DMS79 (cell line): ENCODE measurements at regions not wholly inside any gene's neighbourhood (a gene's known extent, or its start where the extent isn't known, plus 50 kb on each side); places are given as distances from the start of the nearest gene placed in this dataset.

Experiments used
- DNase-seq: peaks from one replicate; lab custom pipeline; 2025; lab: John Stamatoyannopoulos, UW

- DNase-seq, result no peak
Measured at GRCh38 chr5:5677738-5678137, 255.3 kb downstream of the ICE1 start.

- no peak for DNase-seq
Measured at GRCh38 chr5:5676218-5676617, 253.7 kb downstream of the ICE1 start.

- DNase-seq, result no peak
Measured at GRCh38 chr5:5675511-5675910, 253.0 kb downstream of the ICE1 start.

GRCh38 chr5:5671823-5672222 lies 249.3 kb downstream of the ICE1 start:
- DNase-seq, result no peak

GRCh38 chr5:5667136-5667554 lies 244.7 kb downstream of the ICE1 start:
- DNase-seq, result no peak

- DNase-seq, result no peak
Measured at GRCh38 chr5:5666369-5666768, 243.9 kb downstream of the ICE1 start.

- DNase-seq, result no peak
Measured at GRCh38 chr5:5666076-5666365, 243.5 kb downstream of the ICE1 start.

GRCh38 chr5:5665225-5666075 lies 243.0 kb downstream of the ICE1 start:
- no peak for DNase-seq

GRCh38 chr5:5658889-5659465 lies 236.5 kb downstream of the ICE1 start:
- DNase-seq, result no peak

- DNase-seq, result no peak
Measured at GRCh38 chr5:5658226-5658625, 235.7 kb downstream of the ICE1 start.

- DNase-seq, result no peak
Measured at GRCh38 chr5:5652181-5652580, 229.7 kb downstream of the ICE1 start.

- DNase-seq, result no peak
Measured at GRCh38 chr5:5650949-5651348, 228.5 kb downstream of the ICE1 start.

GRCh38 chr5:5650242-5650641 lies 227.8 kb downstream of the ICE1 start:
- DNase-seq, result no peak

GRCh38 chr5:5649641-5650040 lies 227.2 kb downstream of the ICE1 start:
- DNase-seq, result no peak

GRCh38 chr5:5648694-5649093 lies 226.2 kb downstream of the ICE1 start:
- no peak for DNase-seq

- no peak for DNase-seq
Measured at GRCh38 chr5:5645891-5646290, 223.4 kb downstream of the ICE1 start.

GRCh38 chr5:5645198-5645597 lies 222.7 kb downstream of the ICE1 start:
- DNase-seq, result no peak

- DNase-seq, result no peak
Measured at GRCh38 chr5:5644249-5644648, 221.8 kb downstream of the ICE1 start.

GRCh38 chr5:5643481-5643880 lies 221.0 kb downstream of the ICE1 start:
- no peak for DNase-seq

GRCh38 chr5:5638211-5638610 lies 215.7 kb downstream of the ICE1 start:
- DNase-seq, result no peak

- DNase-seq, result no peak
Measured at GRCh38 chr5:5637173-5637572, 214.7 kb downstream of the ICE1 start.

- DNase-seq, result no peak
Measured at GRCh38 chr5:5634817-5635216, 212.3 kb downstream of the ICE1 start.

- no peak for DNase-seq
Measured at GRCh38 chr5:5633579-5633978, 211.1 kb downstream of the ICE1 start.

GRCh38 chr5:5632678-5633077 lies 210.2 kb downstream of the ICE1 start:
- no peak for DNase-seq
